ENCODE measurements at regions not wholly inside any gene's neighbourhood (a gene's known extent, or its start where the extent isn't known, plus 50 kb on each side); places are given as distances from the start of the nearest gene placed in this dataset.

DNA sequence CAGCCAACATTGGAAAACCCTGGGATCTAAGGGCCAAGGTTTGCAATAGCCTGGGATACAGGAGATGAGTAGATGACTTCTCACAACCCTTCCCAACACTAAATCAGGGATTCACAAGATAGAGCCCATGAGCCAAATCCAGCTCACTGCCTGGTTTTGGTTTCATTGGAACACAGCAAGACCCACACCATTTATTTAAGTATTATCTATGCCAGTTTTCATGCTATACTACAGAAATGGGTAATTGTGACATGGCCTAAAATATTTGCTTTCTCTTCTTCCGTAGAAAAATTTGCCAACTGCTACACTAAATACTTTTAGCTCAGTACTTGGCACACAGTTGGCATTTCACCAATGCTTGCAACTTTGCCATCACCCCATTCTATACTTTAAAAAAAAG is 132.0 kb upstream of the LMCD1 start:
- Histone ChIP-seq H4K20me1 (ENCODE audit: insufficient read depth, low read length) (no peaks in the 10 kb centered on the region), H3K9me3 (ENCODE audit: low read length) (no peaks in the 10 kb centered on the region), H3K79me2 (ENCODE audit: insufficient read depth, low read depth, low read length) (no peaks in the 10 kb centered on the region), H3K4me2 (ENCODE audit: low read length) (no peak overlapping the region), H3K4me1 (ENCODE audit: insufficient read depth, low read length, poor library complexity, severe bottlenecking) (no peaks in the 10 kb centered on the region), H3K4me3 (ENCODE audit: low read depth, low read length, poor library complexity, severe bottlenecking) (no peak overlapping the region), H3K36me3 (ENCODE audit: insufficient read depth, low read length) (no peaks in the 10 kb centered on the region), H2AFZ (ENCODE audit: low read length) (no peak overlapping the region), H3K27ac (ENCODE audit: low read depth, low read length, poor library complexity, severe bottlenecking) (no peak overlapping the region), H3K9me2 (ENCODE audit: insufficient read depth, low read length) (no peaks in the 10 kb centered on the region)
- no peak for TF ChIP-seq CTCF (conservative IDR thresholded peaks at IDR 0.05; ENCODE audit: low read length)
- TF ChIP-seq EZH2phosphoT487 (IDR thresholded peaks at IDR 0.05; ENCODE audit: borderline replicate concordance, low read depth, low read length) = no peak
- intact Hi-C loops (cut with micrococcal nuclease; ENCODE audit: unreplicated experiment) = loop anchor here (10.0 kb wide), 1 partner anchor 1615 kb away; no protein-coding TSS in a partner anchor
- ChIA-PET POLR2A (no interaction called here), CTCF (ENCODE audit: unreplicated experiment) (no interaction called here)
- BruUV-seq (replicated peaks) = no TSS peak
- no peak for DNase-seq (ENCODE audit: low spot score)

DNA sequence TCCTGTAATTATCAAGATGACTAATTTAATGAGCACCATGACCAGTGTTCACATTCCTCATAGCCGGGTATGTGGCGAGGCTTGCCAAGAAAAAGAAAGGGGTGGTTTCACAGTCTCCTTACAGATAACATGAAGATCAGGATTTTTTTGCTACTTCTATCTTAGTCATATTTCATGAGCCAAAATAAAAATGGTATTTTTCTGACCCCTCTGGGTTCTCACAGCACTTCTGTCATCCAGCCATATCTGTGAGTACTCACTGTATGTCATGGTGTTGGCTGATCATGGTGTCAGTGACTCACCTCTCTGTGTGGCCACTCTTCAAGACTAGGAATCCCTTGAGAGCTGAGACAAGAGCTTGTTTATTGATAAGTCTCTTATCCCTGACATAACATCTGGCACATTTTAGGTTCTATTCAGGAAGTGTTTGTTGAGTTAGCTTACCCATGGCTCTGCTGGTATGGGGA is 130.5 kb upstream of the LMCD1 start:
- CTCF ChIA-PET (ENCODE audit: unreplicated experiment) = no interaction called here
- no peak for DNase-seq (ENCODE audit: low spot score)

More for the DNA sequence above, 130.5 kb upstream of the LMCD1 start:
- intact Hi-C loops (cut with micrococcal nuclease; ENCODE audit: unreplicated experiment) = no loop called here
- Histone ChIP-seq H3K4me3 (ENCODE audit: low read depth, low read length, poor library complexity, severe bottlenecking) (no peak overlapping the region), H3K36me3 (ENCODE audit: insufficient read depth, low read length) (no peaks in the 10 kb centered on the region), H4K20me1 (ENCODE audit: insufficient read depth, low read length) (no peaks in the 10 kb centered on the region), H3K9me2 (ENCODE audit: insufficient read depth, low read length) (no peaks in the 10 kb centered on the region), H3K4me1 (ENCODE audit: insufficient read depth, low read length, poor library complexity, severe bottlenecking) (no peaks in the 10 kb centered on the region), H3K9me3 (ENCODE audit: low read length) (no peaks in the 10 kb centered on the region), H3K79me2 (ENCODE audit: insufficient read depth, low read depth, low read length) (no peaks in the 10 kb centered on the region), H3K27ac (ENCODE audit: low read depth, low read length, poor library complexity, severe bottlenecking) (no peak overlapping the region), H2AFZ (ENCODE audit: low read length) (no peak overlapping the region), H3K4me2 (ENCODE audit: low read length) (no peak overlapping the region)
- no TSS peak for BruUV-seq (replicated peaks)
- POLR2A ChIA-PET = interaction anchor here (0.5 kb wide), 1 partner anchor 61 kb away, joined by 3 read pairs; no protein-coding TSS in a partner anchor
- no peak for TF ChIP-seq CTCF (conservative IDR thresholded peaks at IDR 0.05; ENCODE audit: low read length)

Measured in OCI-LY7 (cell line).